HFFc6 (cell line): ENCODE measurements at regions not wholly inside any gene's neighbourhood (a gene's known extent, or its start where the extent isn't known, plus 50 kb on each side); places are given as distances from the start of the nearest gene placed in this dataset.

Experiments
- DNase-seq: peaks from one replicate; pipeline ENCODE4 v3.0.0-alpha.2; 2018
- H3K27ac Mint-ChIP-seq: 2 replicates; pipeline ENCODE4 v1.8.0; 2020; ENCODE audit warnings: mild to moderate bottlenecking, mixed read lengths
- H3K27me3 Mint-ChIP-seq: 2 replicates; pipeline ENCODE4 v1.8.0; 2021; ENCODE audit warnings: mild to moderate bottlenecking, moderate library complexity, mixed read lengths; ENCODE audit not compliant: insufficient read depth
- H3K36me3 Mint-ChIP-seq: 2 replicates; pipeline ENCODE4 v1.8.0; 2021; ENCODE audit warnings: low read depth, mixed read lengths
- H3K4me1 Mint-ChIP-seq: 2 replicates; pipeline ENCODE4 v1.8.0; 2020; ENCODE audit warnings: low read depth, mixed read lengths
- H3K4me3 Mint-ChIP-seq: 2 replicates; pipeline ENCODE4 v1.8.0; 2020; ENCODE audit warnings: mild to moderate bottlenecking, moderate library complexity, mixed read lengths
- H3K9me3 Mint-ChIP-seq: 2 replicates; pipeline ENCODE4 v1.8.0; 2020; ENCODE audit warnings: mild to moderate bottlenecking, mixed read lengths
- CTCF ChIP-seq: fragments of 200-600 bp; sonication (generic); IDR thresholded peaks from 2 replicates; pipeline ENCODE4 v1.5.0; 2021; ENCODE audit warnings: antibody characterized with exemption, mild to moderate bottlenecking

- TF ChIP-seq CTCF, result no peak
- H3K27ac Mint-ChIP-seq, result no peak overlapping the region
- no peaks in the 10 kb centered on the region for H3K36me3 Mint-ChIP-seq
- H3K9me3 Mint-ChIP-seq, result peaks cover 5% of the 10 kb centered on the region; the same call in 1 of the 2 replicates
- peaks cover 8% of the 10 kb centered on the region for H3K27me3 Mint-ChIP-seq
- no peak for DNase-seq
- H3K4me1 Mint-ChIP-seq, result no peaks in the 10 kb centered on the region
- H3K4me3 Mint-ChIP-seq, result no peak overlapping the region
Measured at GRCh38 chr5:60260658-60261057, 367.1 kb upstream of the PDE4D start.

- H3K27ac Mint-ChIP-seq, result no peak overlapping the region
- no peaks in the 10 kb centered on the region for H3K36me3 Mint-ChIP-seq
- no peaks in the 10 kb centered on the region for H3K4me1 Mint-ChIP-seq
- TF ChIP-seq CTCF, result no peak
- peaks cover 5% of the 10 kb centered on the region; the same call in 1 of the 2 replicates for H3K9me3 Mint-ChIP-seq
- DNase-seq, result no peak
- no peak overlapping the region for H3K4me3 Mint-ChIP-seq
- H3K27me3 Mint-ChIP-seq, result peaks cover 2% of the 10 kb centered on the region
Measured at GRCh38 chr5:60259730-60260129, 366.2 kb upstream of the PDE4D start.

GRCh38 chr5:60257596-60258271 is 364.2 kb upstream of the PDE4D start:
- no peaks in the 10 kb centered on the region for H3K36me3 Mint-ChIP-seq
- no peaks in the 10 kb centered on the region for H3K4me1 Mint-ChIP-seq
- H3K27me3 Mint-ChIP-seq, result no peaks in the 10 kb centered on the region; the same call in none of the 2 replicates
- H3K9me3 Mint-ChIP-seq, result peaks cover 5% of the 10 kb centered on the region; the same call in 1 of the 2 replicates
- DNase-seq, result no peak
- TF ChIP-seq CTCF, result no peak
- no peak overlapping the region for H3K4me3 Mint-ChIP-seq
- H3K27ac Mint-ChIP-seq, result no peak overlapping the region

- Mint-ChIP-seq H3K27ac (no peak overlapping the region), H3K27me3 (no peaks in the 10 kb centered on the region; the same call in none of the 2 replicates), H3K4me1 (no peaks in the 10 kb centered on the region), H3K36me3 (no peaks in the 10 kb centered on the region), H3K4me3 (no peak overlapping the region), H3K9me3 (peaks cover 5% of the 10 kb centered on the region; the same call in 1 of the 2 replicates)
- no peak for DNase-seq
- TF ChIP-seq CTCF, result no peak
Measured at GRCh38 chr5:60256546-60256945, 363.0 kb upstream of the PDE4D start.

GRCh38 chr5:60248901-60249300 is 355.4 kb upstream of the PDE4D start:
- no peak for TF ChIP-seq CTCF

More at GRCh38 chr5:60248901-60249300, 355.4 kb upstream of the PDE4D start:
- H3K36me3 Mint-ChIP-seq, result no peaks in the 10 kb centered on the region
- H3K4me3 Mint-ChIP-seq, result no peak overlapping the region
- no peaks in the 10 kb centered on the region; the same call in 1 of the 2 replicates for H3K9me3 Mint-ChIP-seq
- no peaks in the 10 kb centered on the region for H3K4me1 Mint-ChIP-seq
- no peak for DNase-seq
- H3K27me3 Mint-ChIP-seq, result no peaks in the 10 kb centered on the region
- H3K27ac Mint-ChIP-seq, result no peak overlapping the region
